HepG2 (cell line): ENCODE measurements at regions not wholly inside any gene's neighbourhood (a gene's known extent, or its start where the extent isn't known, plus 50 kb on each side); places are given as distances from the start of the nearest gene placed in this dataset.

Source experiments
- ATAC-seq: fragments of 200-7000 bp; cut with Tn5 transposase; 3 replicates; pipeline ENCODE4 v1.9.1; 2020; ENCODE audit warnings: mild to moderate bottlenecking, moderate library complexity
- BruUV-seq: library from RNA; stranded (reverse); fragments of 400-500 nt; replicated peaks from 2 replicates; lab custom pipeline; 2021; lab: Mats Ljungman, UMichigan
- CTCF ChIA-PET: fragments of 300-600 bp; formaldehyde crosslinking; extraction: SDS; loops from one replicate; lab custom pipeline; 2021; ENCODE audit warnings: low total read pairs, inconsistent platforms, low intra/inter-chr PET ratio; lab: Yijun Ruan, JAX
- POLR2A ChIA-PET: fragments of 350-600 bp; sonication (Branson Sonifier 250); formaldehyde crosslinking; loops from one replicate; lab custom pipeline; 2020; ENCODE audit warnings: antibody characterized with exemption, inconsistent platforms; lab: Yijun Ruan, JAX
- DNase-seq: peaks from one replicate; pipeline ENCODE4 v3.0.0-alpha.2; 2015; ENCODE audit warnings: low spot score
- FAIRE-seq: peaks from 3 replicates; lab custom pipeline; 2011; peaks lifted over from hg19 to GRCh38; lab: Jason Lieb, UNC
- H2AFZ ChIP-seq: one replicate; pipeline ENCODE4 v1.6.1; 2011; ENCODE audit warnings: low read length, inconsistent platforms
- H3K27ac ChIP-seq: fragments of 300-600 bp; 3 replicates; pipeline ENCODE4 v1.8.0; 2011; ENCODE audit warnings: mixed run types, mild to moderate bottlenecking, mixed read lengths, low read length, inconsistent platforms; ENCODE audit not compliant: insufficient read depth; ENCODE audit errors: extremely low read length
- H3K27me3 ChIP-seq, 2 experiments: fragments of 200-600 bp in 1 of 2; 2 replicates in 1 of 2; 3 replicates in 1 of 2; pipeline versions ENCODE4 v1.6.0 to v1.8.0; 2011; ENCODE audit warnings: low read length in 2 of 2, mild to moderate bottlenecking in 2 of 2, moderate library complexity in 2 of 2, inconsistent platforms in 1 of 2; ENCODE audit not compliant: insufficient read depth in 2 of 2, control insufficient read depth in 1 of 2
- H3K36me3 ChIP-seq, 2 experiments: fragments of 200-600 bp in 1 of 2; replicated peaks in 1 of 2; 2 replicates in 1 of 2; 3 replicates in 1 of 2; pipeline versions ENCODE4 v1.5.1 to v1.8.0; 2011; ENCODE audit warnings: low read length in 2 of 2, inconsistent platforms in 1 of 2; ENCODE audit not compliant: insufficient read depth in 2 of 2, control insufficient read depth in 1 of 2
- H3K4me1 ChIP-seq: 2 replicates; pipeline ENCODE4 v1.5.1; 2012; ENCODE audit warnings: low read length, inconsistent platforms; ENCODE audit not compliant: insufficient read depth
- H3K4me2 ChIP-seq: 2 replicates; pipeline ENCODE4 v1.6.0; 2011; ENCODE audit warnings: low read depth, low read length, inconsistent platforms
- H3K4me3 ChIP-seq, 3 experiments: fragments of 200-600 bp in 1 of 3; sonication (generic), shearing (Covaris generic) in 1 of 3; replicated peaks in 1 of 3; 2 replicates each; pipeline ENCODE4 v1.5.1; 2011 to 2016; ENCODE audit warnings: low read length in 3 of 3, inconsistent platforms in 2 of 3, low read depth in 2 of 3, mild to moderate bottlenecking in 2 of 3, control low read depth in 1 of 3, mixed read lengths in 1 of 3; ENCODE audit not compliant: insufficient read depth in 1 of 3
- H3K79me2 ChIP-seq: one replicate; pipeline ENCODE4 v1.6.1; 2011; ENCODE audit warnings: low read length, inconsistent platforms; ENCODE audit not compliant: insufficient read depth
- H3K9ac ChIP-seq: 2 replicates; pipeline ENCODE4 v1.6.0; 2011; ENCODE audit warnings: mild to moderate bottlenecking, low read depth, low read length, inconsistent platforms; ENCODE audit not compliant: insufficient read depth
- H3K9me3 ChIP-seq: 2 replicates; pipeline ENCODE4 v1.5.1; 2012; ENCODE audit warnings: mild to moderate bottlenecking, low read length
- H4K20me1 ChIP-seq: 2 replicates; pipeline ENCODE4 v1.6.0; 2011; ENCODE audit warnings: inconsistent platforms, mild to moderate bottlenecking, low read length, moderate library complexity; ENCODE audit not compliant: insufficient read depth
- AFF4 ChIP-seq: sonication (generic); formaldehyde crosslinking; IDR thresholded peaks from 2 replicates; pipeline ENCODE4 v1.4.0; 2020; ENCODE audit warnings: missing genetic modification reagents
- CERS6 ChIP-seq: sonication (generic); formaldehyde crosslinking; IDR thresholded peaks from 2 replicates; pipeline ENCODE4 v1.5.0; 2020; ENCODE audit warnings: missing genetic modification reagents
- CREB1 ChIP-seq, 2 experiments: fragments of 450-650 bp in 1 of 2; IDR thresholded peaks; 2 replicates each; pipeline ENCODE4 v1.6.1; 2016 to 2017; ENCODE audit warnings: control low read depth in 1 of 2, mild to moderate bottlenecking in 1 of 2, missing compliant biosample characterization in 1 of 2, missing genetic modification characterization in 1 of 2
- ETS1 ChIP-seq: sonication (generic); formaldehyde crosslinking; IDR thresholded peaks from 2 replicates; pipeline ENCODE4 v1.4.0; 2020; ENCODE audit warnings: missing genetic modification reagents
- NR3C1 ChIP-seq: sonication (generic); formaldehyde crosslinking; IDR thresholded peaks from 2 replicates; pipeline ENCODE4 v1.4.0; 2020; ENCODE audit warnings: missing genetic modification reagents
- PPARG ChIP-seq: conservative IDR thresholded peaks from 2 replicates; pipeline ENCODE4 v1.6.1; 2016; ENCODE audit warnings: missing biosample characterization, missing genetic modification reagents
- RBM39 ChIP-seq: fragments of 200-400 bp; formaldehyde crosslinking; IDR thresholded peaks from one replicate; pipeline ENCODE4 v1.6.1; 2018; ENCODE audit warnings: antibody characterized with exemption, mild to moderate bottlenecking, low read depth, low read length; ENCODE audit not compliant: poor library complexity, severe bottlenecking
- RFX5 ChIP-seq: IDR thresholded peaks from 2 replicates; pipeline ENCODE4 v1.6.1; 2011; ENCODE audit warnings: low read depth, low read length, improper control_type of control experiment
- SMC3 ChIP-seq: IDR thresholded peaks from 2 replicates; pipeline ENCODE4 v1.6.1; 2011; ENCODE audit warnings: low read length, improper control_type of control experiment
- THRA ChIP-seq: sonication (generic); formaldehyde crosslinking; IDR thresholded peaks from 2 replicates; pipeline ENCODE4 v1.4.0; 2020; ENCODE audit warnings: missing genetic modification reagents, borderline replicate concordance
- ZNF10 ChIP-seq: sonication (generic); formaldehyde crosslinking; IDR thresholded peaks from 2 replicates; pipeline ENCODE4 v1.4.0; 2020; ENCODE audit warnings: mild to moderate bottlenecking, low read depth, missing genetic modification reagents, borderline replicate concordance
- ZNF143 ChIP-seq: sonication (generic); formaldehyde crosslinking; IDR thresholded peaks from 2 replicates; pipeline ENCODE4 v1.4.0; 2020; ENCODE audit warnings: missing genetic modification reagents
- ZNF33B ChIP-seq: sonication (generic); formaldehyde crosslinking; IDR thresholded peaks from 2 replicates; pipeline ENCODE4 v1.5.1; 2020; ENCODE audit warnings: mild to moderate bottlenecking, missing genetic modification reagents
- ZNF558 ChIP-seq: sonication (generic); formaldehyde crosslinking; IDR thresholded peaks from 2 replicates; pipeline ENCODE4 v1.9.0; 2022; ENCODE audit warnings: mild to moderate bottlenecking, missing genetic modification reagents, borderline replicate concordance
- in situ Hi-C: cut with HindIII; loops from 2 replicates; pipeline ENCODE4 v1.10.0; 2017; ENCODE audit warnings: low pct_unique_long_range_greater_than_20kb; ENCODE audit not compliant: extremely low pct_ligation_motif_present
- intact Hi-C: fragments of 100-400 bp; cut with micrococcal nuclease; formaldehyde crosslinking; loops from one replicate; pipeline ENCODE4 v1.10.0; 2022; ENCODE audit not compliant: unreplicated experiment
- TF ChIP-seq, protein P1 (sequence below): sonication (generic); formaldehyde crosslinking; IDR thresholded peaks from 2 replicates; pipeline ENCODE4 v1.4.0; 2020; ENCODE audit warnings: mild to moderate bottlenecking, missing genetic modification reagents

GRCh38 chrX:30951003-30951402 is 61.9 kb upstream of the TAB3 start:
- no peaks in the 10 kb centered on the region for H3K79me2 ChIP-seq
- CTCF ChIA-PET, result no interaction called here
- intact Hi-C loops, result no loop called here
- TF ChIP-seq RBM39 (no peak), ETS1 (CRISPR knock-in tag) (no peak), CERS6 (CRISPR knock-in tag) (no peak), AFF4 (CRISPR knock-in tag) (no peak), SMC3 (no peak), RFX5 (no peak), CREB1 (IDR thresholded peaks at IDR 0.05) (no peak), CREB1 (CRISPR knock-in tag; IDR thresholded peaks at IDR 0.05) (no peak), ZNF558 (CRISPR knock-in tag) (no peak), ZNF143 (CRISPR knock-in tag) (no peak), ZNF10 (CRISPR knock-in tag) (no peak), THRA (CRISPR knock-in tag) (no peak), ZNF33B (CRISPR knock-in tag) (no peak), PPARG (CRISPR knock-in tag) (no peak), NR3C1 (CRISPR knock-in tag) (no peak)
- TF ChIP-seq, protein P1, sequence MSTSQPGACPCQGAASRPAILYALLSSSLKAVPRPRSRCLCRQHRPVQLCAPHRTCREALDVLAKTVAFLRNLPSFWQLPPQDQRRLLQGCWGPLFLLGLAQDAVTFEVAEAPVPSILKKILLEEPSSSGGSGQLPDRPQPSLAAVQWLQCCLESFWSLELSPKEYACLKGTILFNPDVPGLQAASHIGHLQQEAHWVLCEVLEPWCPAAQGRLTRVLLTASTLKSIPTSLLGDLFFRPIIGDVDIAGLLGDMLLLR (CRISPR knock-in tag), result no peak

More at GRCh38 chrX:30951003-30951402, 61.9 kb upstream of the TAB3 start:
- Histone ChIP-seq H2AFZ (no peak overlapping the region), H3K4me1 (peaks cover 25% of the 10 kb centered on the region), H3K27ac (no peak overlapping the region), H3K9me3 (no peaks in the 10 kb centered on the region), H3K4me2 (no peak overlapping the region), H3K9ac (no peak overlapping the region), H3K4me3 (no peak overlapping the region), H3K27me3 (no peaks in the 10 kb centered on the region), H3K36me3 (no peaks in the 10 kb centered on the region), H4K20me1 (no peaks in the 10 kb centered on the region)
- no peak for DNase-seq
- POLR2A ChIA-PET, result no interaction called here
- FAIRE-seq, result no peak
- no peak for ATAC-seq
- no TSS peak for BruUV-seq
- in situ Hi-C loops, result no loop called here
